Endothelial cell of umbilical vein (primary cell): ENCODE measurements at regions not wholly inside any gene's neighbourhood (a gene's known extent, or its start where the extent isn't known, plus 50 kb on each side); places are given as distances from the start of the nearest gene placed in this dataset.

Source experiments
- CTCF ChIP-seq, 2 donors: IDR thresholded peaks; 1 replicate in 1 of 2; 2 replicates in 1 of 2; pipeline ENCODE4 v1.5.1; 2011; ENCODE audit warnings: low read length in 2 of 2, mild to moderate bottlenecking in 2 of 2, moderate library complexity in 2 of 2, control low read depth in 1 of 2, inconsistent platforms in 1 of 2, low read depth in 1 of 2; ENCODE audit not compliant: insufficient read depth in 1 of 2; ENCODE audit errors: extremely low read depth in 1 of 2
- EZH2 ChIP-seq: IDR thresholded peaks from 2 replicates; pipeline ENCODE4 v1.6.1; 2012; ENCODE audit warnings: borderline replicate concordance, low read depth, mild to moderate bottlenecking, moderate library complexity, low read length, inconsistent platforms; ENCODE audit not compliant: severe bottlenecking
- FOS ChIP-seq: IDR thresholded peaks from 2 replicates; pipeline ENCODE4 v1.6.1; 2011; ENCODE audit warnings: mild to moderate bottlenecking, low read length, moderate library complexity, borderline replicate concordance; ENCODE audit not compliant: insufficient read depth
- GATA2 ChIP-seq: IDR thresholded peaks from 2 replicates; pipeline ENCODE4 v1.7.0; 2011; ENCODE audit warnings: low read depth, mild to moderate bottlenecking, moderate library complexity, mixed read lengths, low read length; ENCODE audit not compliant: insufficient read length, insufficient read depth
- JUN ChIP-seq: IDR thresholded peaks from 2 replicates; pipeline ENCODE4 v1.6.1; 2011; ENCODE audit warnings: borderline replicate concordance, low read depth; ENCODE audit not compliant: insufficient read length, insufficient read depth
- MYC ChIP-seq: IDR thresholded peaks from one replicate; pipeline ENCODE4 v1.6.1; 2011; ENCODE audit warnings: mild to moderate bottlenecking, low read depth, low read length
- POLR2A ChIP-seq: IDR thresholded peaks from 2 replicates; pipeline ENCODE4 v1.6.1; 2012; ENCODE audit warnings: low read depth, mild to moderate bottlenecking, control low read depth, low read length
- POLR2AphosphoS5 ChIP-seq: IDR thresholded peaks from 2 replicates; pipeline ENCODE4 v1.6.1; 2012; ENCODE audit warnings: low read depth, mild to moderate bottlenecking, control low read depth, low read length, moderate library complexity; ENCODE audit not compliant: insufficient read depth
- TF ChIP-seq, protein P1 (sequence below): IDR thresholded peaks from 2 replicates; pipeline ENCODE4 v1.6.1; 2011; ENCODE audit not compliant: insufficient read depth, insufficient read length

DNA sequence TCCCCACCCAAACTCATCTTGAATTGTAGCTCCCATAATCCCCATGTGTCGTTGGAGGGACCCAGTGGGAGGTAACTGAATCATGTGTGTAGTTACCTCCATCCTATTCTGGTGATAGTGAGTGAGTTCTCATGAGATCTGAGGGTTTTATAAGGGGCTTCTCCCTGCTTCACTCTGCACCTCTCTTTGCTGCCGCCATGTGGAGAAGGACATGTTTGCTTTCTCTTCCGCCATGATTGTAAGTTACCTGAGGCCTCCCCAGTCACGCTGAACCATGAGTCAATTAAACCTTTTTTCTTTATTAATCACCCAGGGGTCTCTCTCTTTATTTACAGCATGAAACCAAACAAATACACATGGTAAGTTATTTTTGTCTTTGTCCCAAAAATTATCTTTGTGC, 726.1 kb downstream of the CDH18 start:
- TF ChIP-seq CTCF (IDR thresholded peaks at IDR 0.05; ENCODE audit: extremely low read depth in 1 of 2, insufficient read depth in 1 of 2, low read depth in 1 of 2, low read length in 2 of 2) (no peak), POLR2AphosphoS5 (no peak), POLR2A (no peak), EZH2 (no peak), MYC (no peak), JUN (no peak), GATA2 (no peak), FOS (no peak)
- TF ChIP-seq, protein P1, sequence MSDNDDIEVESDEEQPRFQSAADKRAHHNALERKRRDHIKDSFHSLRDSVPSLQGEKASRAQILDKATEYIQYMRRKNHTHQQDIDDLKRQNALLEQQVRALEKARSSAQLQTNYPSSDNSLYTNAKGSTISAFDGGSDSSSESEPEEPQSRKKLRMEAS = no peak
